ENCODE measurements at regions not wholly inside any gene's neighbourhood (a gene's known extent, or its start where the extent isn't known, plus 50 kb on each side); places are given as distances from the start of the nearest gene placed in this dataset.

GRCh38 chr5:106508894-106509293 is 1161.8 kb downstream of the EFNA5 start:
- TF ChIP-seq CTCF (IDR thresholded peaks at IDR 0.05) (no peak), POLR2A (IDR thresholded peaks at IDR 0.05) (no peak)

All from right lobe of liver (tissue), 4 donors.